ENCODE measurements at regions not wholly inside any gene's neighbourhood (a gene's known extent, or its start where the extent isn't known, plus 50 kb on each side); places are given as distances from the start of the nearest gene placed in this dataset.

- no peak for DNase-seq
These were observed 52.8 kb upstream of the DHX15 start for GRCh38 chr4:24637173-24637572.

GRCh38 chr4:24638396-24638875 is 54.1 kb upstream of the DHX15 start:
- no peak for DNase-seq

GRCh38 chr4:24639714-24640113 is 55.4 kb upstream of the DHX15 start:
- no peak for DNase-seq

GRCh38 chr4:24640366-24640765 is 56.0 kb upstream of the DHX15 start:
- DNase-seq, result no peak

- DNase-seq, result no peak
These were observed 58.7 kb upstream of the DHX15 start for GRCh38 chr4:24642981-24643547.

GRCh38 chr4:24643774-24644520 is 59.6 kb upstream of the DHX15 start:
- no peak for DNase-seq

GRCh38 chr4:24644983-24645764 is 60.8 kb upstream of the DHX15 start:
- peak; percentile 23 for DNase-seq

- peak; percentile 55 for DNase-seq
These were observed 61.6 kb upstream of the DHX15 start for GRCh38 chr4:24645765-24646550.

- peak; percentile 57 for DNase-seq
These were observed 62.6 kb upstream of the DHX15 start for GRCh38 chr4:24646798-24647460.

GRCh38 chr4:24650849-24651640 is 66.7 kb upstream of the DHX15 start:
- no peak for DNase-seq

- no peak for DNase-seq
These were observed 71.0 kb upstream of the DHX15 start for GRCh38 chr4:24655326-24655725.

GRCh38 chr4:24655971-24656370 is 71.6 kb upstream of the DHX15 start:
- DNase-seq, result no peak

- no peak for DNase-seq
These were observed 72.6 kb upstream of the DHX15 start for GRCh38 chr4:24656906-24657305.

- DNase-seq, result peak; percentile 16
These were observed 73.6 kb upstream of the DHX15 start for GRCh38 chr4:24657768-24658617.

- DNase-seq, result no peak
These were observed 75.0 kb upstream of the DHX15 start for GRCh38 chr4:24659241-24659961.

- DNase-seq, result no peak
These were observed 77.7 kb upstream of the DHX15 start for GRCh38 chr4:24662056-24662455.

- no peak for DNase-seq
These were observed 78.2 kb upstream of the DHX15 start for GRCh38 chr4:24662542-24662941.

GRCh38 chr4:24664956-24665355 is 80.6 kb upstream of the DHX15 start:
- no peak for DNase-seq

- DNase-seq, result no peak
These were observed 82.0 kb upstream of the DHX15 start for GRCh38 chr4:24666316-24666715.
